ENCODE measurements at regions not wholly inside any gene's neighbourhood (a gene's known extent, or its start where the extent isn't known, plus 50 kb on each side); places are given as distances from the start of the nearest gene placed in this dataset.

- DNase-seq (ENCODE audit: low read depth), result no peak
- no peak for TF ChIP-seq CTCF (IDR thresholded peaks at IDR 0.05; ENCODE audit: control insufficient read depth, insufficient read depth, low read depth, low read length, missing control alignments)
- H3K4me3 ChIP-seq (ENCODE audit: control insufficient read depth, low read depth, low read length), result no peak overlapping the region
Observed at GRCh38 chr15:95556866-95557225, 773.7 kb upstream of the NR2F2 start.

- H3K4me3 ChIP-seq (ENCODE audit: control insufficient read depth, low read depth, low read length), result no peak overlapping the region
- TF ChIP-seq CTCF (IDR thresholded peaks at IDR 0.05; ENCODE audit: control insufficient read depth, insufficient read depth, low read depth, low read length, missing control alignments), result no peak
- DNase-seq (ENCODE audit: low read depth), result peak; percentile 87
Observed at GRCh38 chr15:95557226-95558046, 773.1 kb upstream of the NR2F2 start.

- no peak overlapping the region for H3K4me3 ChIP-seq (ENCODE audit: control insufficient read depth, low read depth, low read length)
- DNase-seq (ENCODE audit: low read depth), result no peak
- TF ChIP-seq CTCF (IDR thresholded peaks at IDR 0.05; ENCODE audit: control insufficient read depth, insufficient read depth, low read depth, low read length, missing control alignments), result no peak
Observed at GRCh38 chr15:95558131-95558530, 772.4 kb upstream of the NR2F2 start.

GRCh38 chr15:95558916-95559315, 771.6 kb upstream of the NR2F2 start:
- DNase-seq (ENCODE audit: low read depth), result no peak
- no peak for TF ChIP-seq CTCF (IDR thresholded peaks at IDR 0.05; ENCODE audit: control insufficient read depth, insufficient read depth, low read depth, low read length, missing control alignments)
- no peak overlapping the region for H3K4me3 ChIP-seq (ENCODE audit: control insufficient read depth, low read depth, low read length)

GRCh38 chr15:95559875-95560394, 770.6 kb upstream of the NR2F2 start:
- no peak overlapping the region for H3K4me3 ChIP-seq (ENCODE audit: control insufficient read depth, low read depth, low read length)
- peak; percentile 73 for DNase-seq (ENCODE audit: low read depth)
- no peak for TF ChIP-seq CTCF (IDR thresholded peaks at IDR 0.05; ENCODE audit: control insufficient read depth, insufficient read depth, low read depth, low read length, missing control alignments)

- H3K4me3 ChIP-seq (ENCODE audit: control insufficient read depth, low read depth, low read length), result no peak overlapping the region
- TF ChIP-seq CTCF (IDR thresholded peaks at IDR 0.05; ENCODE audit: control insufficient read depth, insufficient read depth, low read depth, low read length, missing control alignments), result no peak
- no peak for DNase-seq (ENCODE audit: low read depth)
Observed at GRCh38 chr15:95561463-95561862, 769.0 kb upstream of the NR2F2 start.

All from AG09309 (cell line).